ENCODE measurements at regions not wholly inside any gene's neighbourhood (a gene's known extent, or its start where the extent isn't known, plus 50 kb on each side); places are given as distances from the start of the nearest gene placed in this dataset.

DNA sequence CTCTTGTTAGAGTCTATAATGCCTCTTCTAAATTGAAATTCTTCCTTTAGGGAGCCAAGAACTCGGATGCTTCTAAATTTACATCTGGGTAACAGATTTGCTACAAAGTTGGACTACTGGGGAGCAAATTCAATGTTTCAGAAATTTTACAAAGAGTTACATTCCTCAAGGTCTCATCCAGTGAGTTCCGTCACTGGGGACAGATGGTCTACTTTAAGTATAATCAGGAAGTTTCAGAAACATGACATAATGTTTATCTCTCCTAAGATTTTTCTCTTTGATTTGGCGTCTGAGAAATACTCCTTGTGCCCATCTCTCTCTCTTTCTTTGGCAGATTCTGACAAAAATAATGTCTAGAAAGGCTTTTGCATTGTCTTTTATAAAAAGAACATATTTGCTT lies 81.5 kb upstream of the MBNL2 start:
- Histone ChIP-seq H3K36me3 (no peaks in the 10 kb centered on the region), H3K9me3 (no peaks in the 10 kb centered on the region), H3K27ac (no peak overlapping the region), H3K4me1 (ENCODE audit: control insufficient read depth in 1 of 2, insufficient read depth in 1 of 2, low read depth in 1 of 2, low read length in 1 of 2) (no peaks in the 10 kb centered on the region), H3K4me3 (ENCODE audit: low read depth in 1 of 2, low read length in 1 of 2) (no peak overlapping the region), H3K27me3 (peaks cover 13% of the 10 kb centered on the region)
- TF ChIP-seq, protein P1, sequence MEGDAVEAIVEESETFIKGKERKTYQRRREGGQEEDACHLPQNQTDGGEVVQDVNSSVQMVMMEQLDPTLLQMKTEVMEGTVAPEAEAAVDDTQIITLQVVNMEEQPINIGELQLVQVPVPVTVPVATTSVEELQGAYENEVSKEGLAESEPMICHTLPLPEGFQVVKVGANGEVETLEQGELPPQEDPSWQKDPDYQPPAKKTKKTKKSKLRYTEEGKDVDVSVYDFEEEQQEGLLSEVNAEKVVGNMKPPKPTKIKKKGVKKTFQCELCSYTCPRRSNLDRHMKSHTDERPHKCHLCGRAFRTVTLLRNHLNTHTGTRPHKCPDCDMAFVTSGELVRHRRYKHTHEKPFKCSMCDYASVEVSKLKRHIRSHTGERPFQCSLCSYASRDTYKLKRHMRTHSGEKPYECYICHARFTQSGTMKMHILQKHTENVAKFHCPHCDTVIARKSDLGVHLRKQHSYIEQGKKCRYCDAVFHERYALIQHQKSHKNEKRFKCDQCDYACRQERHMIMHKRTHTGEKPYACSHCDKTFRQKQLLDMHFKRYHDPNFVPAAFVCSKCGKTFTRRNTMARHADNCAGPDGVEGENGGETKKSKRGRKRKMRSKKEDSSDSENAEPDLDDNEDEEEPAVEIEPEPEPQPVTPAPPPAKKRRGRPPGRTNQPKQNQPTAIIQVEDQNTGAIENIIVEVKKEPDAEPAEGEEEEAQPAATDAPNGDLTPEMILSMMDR (IDR thresholded peaks at IDR 0.05), result no peak

DNA sequence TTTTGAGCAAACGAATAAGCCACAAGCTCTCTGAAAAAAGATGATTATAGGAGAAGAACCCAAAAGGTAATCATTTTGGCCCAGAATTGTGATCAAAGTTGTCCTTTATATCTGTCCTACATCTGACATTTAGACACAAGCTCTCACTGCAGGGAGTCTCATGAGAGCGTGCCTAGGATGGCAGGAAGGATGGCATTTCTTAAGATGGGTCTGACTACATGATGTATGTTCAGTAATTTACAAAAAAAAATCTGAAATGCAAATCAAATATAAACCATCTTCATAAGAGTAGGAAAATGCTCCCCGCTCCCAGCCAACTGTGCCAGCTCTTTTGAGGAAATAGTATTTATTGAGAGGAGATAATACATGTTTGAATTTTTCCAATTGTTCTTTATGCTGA lies 81.0 kb upstream of the MBNL2 start:
- no peaks in the 10 kb centered on the region for H3K9me3 ChIP-seq
- peaks cover 13% of the 10 kb centered on the region for H3K27me3 ChIP-seq
- H3K27ac ChIP-seq, result no peak overlapping the region
- TF ChIP-seq, protein P1 (IDR thresholded peaks at IDR 0.05), result no peak
- no peaks in the 10 kb centered on the region for H3K36me3 ChIP-seq
- no peak overlapping the region for H3K4me3 ChIP-seq (ENCODE audit: low read depth in 1 of 2, low read length in 1 of 2)
- H3K4me1 ChIP-seq (ENCODE audit: control insufficient read depth in 1 of 2, insufficient read depth in 1 of 2, low read depth in 1 of 2, low read length in 1 of 2), result no peaks in the 10 kb centered on the region

DNA sequence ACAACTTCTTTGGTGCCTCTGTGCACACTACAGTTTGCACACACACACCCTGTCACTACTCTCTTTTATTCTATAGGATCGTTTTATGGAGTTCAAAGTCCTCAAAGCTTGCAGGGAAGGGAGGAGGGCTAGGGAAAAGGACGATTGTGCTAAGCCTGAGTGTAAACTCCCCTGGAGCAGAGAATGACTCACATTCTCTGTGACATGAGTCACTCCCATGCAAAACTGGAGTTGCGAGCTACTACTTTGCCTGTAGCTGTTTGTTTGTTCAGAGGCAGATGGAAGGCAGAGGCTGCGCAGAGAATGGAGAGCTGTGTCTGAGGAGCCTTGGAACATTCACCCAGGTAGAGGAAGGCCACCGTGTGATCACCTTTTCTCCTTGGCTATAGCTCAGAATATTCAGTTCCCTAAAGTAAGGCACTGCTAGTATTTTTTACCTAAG lies 80.5 kb upstream of the MBNL2 start:
- H3K36me3 ChIP-seq, result no peaks in the 10 kb centered on the region
- no peak overlapping the region for H3K4me3 ChIP-seq (ENCODE audit: low read depth in 1 of 2, low read length in 1 of 2)
- H3K27me3 ChIP-seq, result peaks cover 13% of the 10 kb centered on the region
- no peaks in the 10 kb centered on the region for H3K4me1 ChIP-seq (ENCODE audit: control insufficient read depth in 1 of 2, insufficient read depth in 1 of 2, low read depth in 1 of 2, low read length in 1 of 2)
- no peak overlapping the region for H3K27ac ChIP-seq
- TF ChIP-seq, protein P1 (IDR thresholded peaks at IDR 0.05), result no peak
- no peaks in the 10 kb centered on the region for H3K9me3 ChIP-seq

DNA sequence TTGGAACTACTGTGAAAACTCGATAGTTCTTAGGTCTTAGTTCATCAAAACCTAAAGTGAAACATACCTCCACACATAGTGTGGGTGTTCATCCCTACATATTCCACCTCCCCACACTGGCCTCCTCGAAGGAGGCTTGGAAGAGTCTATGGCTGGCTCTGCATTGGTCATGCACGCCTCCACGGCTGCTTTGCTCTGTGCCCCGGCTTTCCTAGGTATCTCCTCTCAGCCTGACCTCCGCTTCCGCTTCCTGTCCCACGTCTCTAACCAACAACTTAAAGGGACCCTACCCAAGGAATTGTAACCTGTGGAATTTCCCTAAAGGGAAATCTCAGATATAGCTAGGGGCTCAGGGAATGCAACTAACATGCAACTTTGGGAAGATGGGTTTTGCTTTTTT lies 79.7 kb upstream of the MBNL2 start:
- Histone ChIP-seq H3K4me3 (ENCODE audit: low read depth in 1 of 2, low read length in 1 of 2) (no peak overlapping the region), H3K4me1 (ENCODE audit: control insufficient read depth in 1 of 2, insufficient read depth in 1 of 2, low read depth in 1 of 2, low read length in 1 of 2) (no peaks in the 10 kb centered on the region), H3K9me3 (no peaks in the 10 kb centered on the region), H3K27ac (no peak overlapping the region), H3K36me3 (no peaks in the 10 kb centered on the region), H3K27me3 (peaks cover 13% of the 10 kb centered on the region)
- TF ChIP-seq, protein P1 (IDR thresholded peaks at IDR 0.05), result no peak

DNA sequence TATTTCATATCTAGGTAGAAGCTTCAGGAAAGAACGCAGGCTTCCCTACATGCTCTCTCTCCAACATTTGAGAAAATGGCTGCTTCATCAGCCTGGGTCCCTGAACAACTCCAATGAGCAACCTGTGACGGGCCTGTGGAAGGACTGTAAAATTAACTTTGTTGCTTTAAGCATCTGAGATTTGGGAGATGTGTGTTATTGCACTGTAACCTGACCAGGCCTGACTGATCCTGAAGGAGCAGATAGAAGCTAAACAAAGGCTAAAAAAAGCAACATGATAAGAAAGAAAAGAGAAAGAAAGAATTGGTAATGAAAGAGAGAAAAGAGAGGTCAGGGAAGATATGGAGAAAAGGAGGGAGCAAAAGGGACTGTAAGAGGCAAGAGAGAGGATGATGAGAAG lies 77.1 kb upstream of the MBNL2 start:
- no peaks in the 10 kb centered on the region for H3K36me3 ChIP-seq
- H3K4me1 ChIP-seq (ENCODE audit: control insufficient read depth in 1 of 2, insufficient read depth in 1 of 2, low read depth in 1 of 2, low read length in 1 of 2), result no peaks in the 10 kb centered on the region
- no peak overlapping the region for H3K4me3 ChIP-seq (ENCODE audit: low read depth in 1 of 2, low read length in 1 of 2)
- H3K27ac ChIP-seq, result no peak overlapping the region
- peaks cover 13% of the 10 kb centered on the region for H3K27me3 ChIP-seq
- TF ChIP-seq, protein P1 (IDR thresholded peaks at IDR 0.05), result no peak
- H3K9me3 ChIP-seq, result no peaks in the 10 kb centered on the region

DNA sequence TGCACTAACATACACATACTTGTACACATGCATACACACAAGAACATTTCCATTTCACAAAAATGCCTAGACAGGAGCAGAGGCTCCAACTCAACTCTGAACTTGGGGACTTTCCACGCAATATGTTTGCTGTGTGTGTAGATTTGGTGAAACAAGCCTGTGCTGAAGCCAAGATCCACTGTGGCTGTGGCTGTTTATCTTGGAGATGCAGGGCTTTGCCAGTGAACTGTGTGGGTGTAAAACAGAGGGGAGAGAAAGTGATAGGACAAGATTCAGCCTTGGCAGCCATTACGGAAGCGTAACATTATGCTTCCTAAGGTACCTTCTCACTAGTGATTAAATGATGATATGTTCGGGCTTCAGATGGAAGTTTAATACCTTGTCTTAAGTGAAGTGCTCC lies 73.2 kb upstream of the MBNL2 start:
- Histone ChIP-seq H3K36me3 (no peaks in the 10 kb centered on the region), H3K4me1 (ENCODE audit: control insufficient read depth in 1 of 2, insufficient read depth in 1 of 2, low read depth in 1 of 2, low read length in 1 of 2) (no peaks in the 10 kb centered on the region), H3K27ac (no peak overlapping the region), H3K27me3 (peaks cover 4% of the 10 kb centered on the region), H3K4me3 (ENCODE audit: low read depth in 1 of 2, low read length in 1 of 2) (no peak overlapping the region), H3K9me3 (no peaks in the 10 kb centered on the region)
- TF ChIP-seq, protein P1 (IDR thresholded peaks at IDR 0.05), result no peak

All from neutrophil (primary cell).